NCI-H1417 treated with DMSO at 0.1 percent for 48 hours (cell line): ENCODE measurements at regions not wholly inside any gene's neighbourhood (a gene's known extent, or its start where the extent isn't known, plus 50 kb on each side); places are given as distances from the start of the nearest gene placed in this dataset.

Source experiments
- DNase-seq: peaks from one replicate; lab custom pipeline; 2025; lab: John Stamatoyannopoulos, UW

DNA sequence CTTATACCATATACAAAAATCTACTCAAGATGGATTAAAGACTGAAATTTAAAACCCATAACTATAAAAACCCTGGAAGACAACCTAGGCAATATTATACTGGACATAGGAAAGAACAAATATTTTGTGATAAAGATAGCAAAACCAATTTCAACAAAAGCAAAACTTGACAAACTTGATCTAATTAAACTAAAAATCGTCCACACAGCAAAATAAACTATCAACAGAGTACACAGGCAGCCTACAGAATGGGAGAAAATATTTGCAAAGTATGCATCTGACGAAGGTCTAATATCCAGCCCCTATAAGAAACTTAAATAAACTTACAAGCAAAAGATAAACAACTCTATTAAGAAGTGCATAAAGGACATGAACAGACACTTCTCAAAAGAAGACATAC, 240.1 kb downstream of the HGF start:
- DNase-seq: no peak

DNA sequence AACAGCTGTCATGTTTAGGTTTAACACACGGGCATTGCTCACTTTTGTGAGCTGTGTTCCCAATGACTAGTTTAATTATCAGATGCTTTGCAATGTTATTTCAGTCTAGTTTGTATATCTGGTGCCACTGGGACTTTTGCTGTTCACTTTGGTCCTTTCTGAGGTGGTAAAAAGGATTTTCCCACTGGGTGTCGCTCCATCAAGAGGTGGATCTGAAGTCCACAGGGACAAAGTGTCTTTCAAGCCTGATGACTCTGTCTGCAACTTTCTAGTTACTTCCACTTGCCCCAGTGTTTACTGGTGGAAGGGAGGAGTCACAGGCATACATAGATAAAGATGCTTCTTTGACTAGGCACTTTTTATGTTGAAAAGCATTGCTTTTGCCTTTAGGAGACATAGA, 242.2 kb downstream of the HGF start:
- no peak for DNase-seq

DNA sequence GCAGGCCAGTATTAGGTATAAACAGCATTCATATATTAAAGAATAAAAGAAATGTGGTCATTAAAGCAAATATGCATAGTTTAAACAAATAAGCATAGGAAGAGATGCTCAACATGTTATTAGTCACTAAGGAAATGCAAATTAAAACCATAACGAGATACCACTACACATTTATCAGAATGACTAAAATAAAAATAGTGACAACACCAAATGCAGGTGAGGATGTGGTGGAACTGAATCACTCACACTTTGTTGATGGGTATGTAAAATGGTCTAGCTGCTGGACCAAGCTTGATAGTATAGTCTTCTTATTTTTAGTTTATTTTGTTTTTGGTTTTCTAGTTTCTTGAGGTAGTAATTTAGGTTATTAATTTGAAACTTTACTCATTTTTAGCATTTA, 242.9 kb downstream of the HGF start:
- DNase-seq: no peak

DNA sequence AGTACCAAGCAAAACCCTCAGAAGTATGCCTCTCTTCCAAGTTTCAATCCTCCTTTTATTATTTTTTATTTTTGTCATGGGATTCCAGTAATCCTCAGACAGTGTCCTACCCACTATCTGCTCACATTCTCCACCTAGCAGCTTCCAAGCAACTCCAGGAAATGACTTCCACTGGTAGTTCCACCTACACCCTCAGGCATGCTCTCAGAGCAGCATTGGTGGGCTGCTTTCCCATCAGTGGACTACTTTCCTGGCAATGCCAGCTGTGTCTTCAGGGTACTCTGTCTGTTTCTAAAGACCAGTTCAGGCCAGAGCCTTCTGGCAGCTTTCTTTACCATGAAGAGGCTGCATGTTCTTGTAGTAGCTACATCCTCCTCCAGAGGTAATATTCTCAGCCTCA, 244.0 kb downstream of the HGF start:
- no peak for DNase-seq

- no peak for DNase-seq
Measured at GRCh38 chr7:81519886-81520285, 250.0 kb downstream of the HGF start.

- DNase-seq: no peak
Measured at GRCh38 chr7:81516898-81517297, 252.9 kb downstream of the HGF start.

DNA sequence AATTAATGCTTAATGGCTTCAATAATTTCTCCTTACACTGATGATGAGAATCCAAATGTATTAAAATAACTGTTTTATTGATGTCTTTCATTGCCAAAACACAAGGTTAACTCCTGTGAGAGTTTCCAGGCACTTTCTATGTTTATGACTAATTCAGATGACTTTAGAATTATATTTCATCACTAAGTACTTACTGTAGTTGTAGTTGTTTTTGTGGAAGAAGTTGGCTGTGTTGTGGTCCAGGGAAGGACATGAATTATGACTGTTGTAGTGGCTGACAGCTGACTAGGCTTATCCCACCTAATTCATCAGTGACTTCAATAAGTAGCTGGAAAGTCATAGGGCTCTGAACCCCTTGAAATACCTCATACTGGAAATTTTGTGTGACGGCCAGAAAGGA, 254.8 kb downstream of the HGF start:
- no peak for DNase-seq

DNA sequence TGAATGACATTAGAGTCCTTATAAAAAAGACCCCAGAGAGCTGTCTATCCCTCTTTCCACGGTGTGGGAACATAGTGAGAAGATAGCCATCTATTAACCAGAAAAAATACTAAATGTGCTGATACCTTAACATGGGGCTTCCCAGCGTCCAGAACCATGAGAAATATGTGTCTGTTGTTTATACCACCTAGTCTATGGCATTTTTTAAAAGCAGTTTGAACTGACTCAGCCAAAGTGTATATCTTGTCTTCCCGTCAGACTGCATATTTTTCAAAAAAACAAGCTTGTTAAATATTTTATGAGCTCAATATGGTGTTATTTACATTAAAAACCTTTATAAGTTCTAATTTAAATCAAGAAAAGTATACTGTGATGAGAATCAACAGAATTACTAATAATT, 255.3 kb downstream of the HGF start:
- DNase-seq: no peak

- DNase-seq: no peak
Measured at GRCh38 chr7:81510122-81510521, 259.7 kb downstream of the HGF start.

GRCh38 chr7:81507221-81507620, 262.6 kb downstream of the HGF start:
- no peak for DNase-seq

- DNase-seq: no peak
Measured at GRCh38 chr7:81506609-81507008, 263.2 kb downstream of the HGF start.

- DNase-seq: no peak
Measured at GRCh38 chr7:81503771-81504170, 266.1 kb downstream of the HGF start.

DNA sequence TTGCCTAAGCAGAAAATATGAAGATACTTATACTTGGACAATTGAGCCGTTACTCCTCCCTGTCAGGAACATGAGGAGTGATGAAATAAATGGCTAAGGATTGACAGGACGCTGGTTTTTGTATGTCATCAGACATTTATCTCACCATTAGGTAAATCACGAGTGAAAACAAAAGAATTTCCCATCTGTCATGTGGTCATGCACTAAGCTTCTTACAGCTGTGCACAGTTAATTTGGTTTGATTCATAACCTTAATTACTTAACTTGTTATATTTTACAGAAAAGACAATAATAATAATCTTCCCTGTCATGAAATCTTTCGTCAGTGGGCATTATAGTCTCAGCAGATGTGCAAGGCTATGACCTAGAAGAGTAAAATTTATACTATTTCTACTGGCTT, 266.5 kb downstream of the HGF start:
- DNase-seq: no peak

DNA sequence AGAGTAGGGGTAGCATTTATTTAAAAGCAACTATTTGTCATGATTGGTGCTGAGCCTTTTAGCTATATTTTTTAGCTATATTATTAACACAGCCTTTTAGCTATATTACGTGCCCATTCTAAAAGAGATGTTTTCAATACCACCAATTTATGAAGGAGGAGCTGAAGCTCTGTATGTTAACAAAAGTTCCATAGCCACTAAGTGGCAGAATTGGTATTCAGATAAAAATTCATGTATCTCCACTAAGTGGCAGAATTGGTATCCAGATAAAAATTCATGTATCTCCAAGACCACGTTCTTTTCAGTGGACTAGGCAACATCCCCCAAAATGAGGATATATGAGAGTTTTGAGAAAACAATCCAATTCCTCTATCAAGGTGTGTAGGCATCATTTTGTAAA, 268.6 kb downstream of the HGF start:
- DNase-seq: no peak

DNA sequence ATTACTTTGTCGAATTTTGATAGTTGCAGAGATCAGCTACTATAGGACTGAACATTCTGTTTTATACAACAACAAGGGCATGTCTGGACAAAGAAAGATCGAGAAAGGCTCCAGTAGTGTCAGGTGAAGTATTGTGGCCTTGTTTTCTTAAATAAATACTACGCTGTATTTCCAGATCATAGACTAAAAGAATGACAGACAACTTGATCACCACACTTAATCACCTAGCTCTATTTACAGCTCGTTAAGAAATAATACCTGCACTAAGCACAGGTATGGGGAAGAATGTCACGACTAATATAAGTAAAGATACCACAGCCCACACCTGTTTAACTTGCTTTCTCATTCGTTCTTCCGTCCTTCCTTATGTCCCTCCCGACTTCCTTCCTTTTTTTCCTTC, 269.2 kb downstream of the HGF start:
- DNase-seq: no peak

GRCh38 chr7:81499262-81500116, 270.4 kb downstream of the HGF start:
- DNase-seq: peak; percentile 57

GRCh38 chr7:81498176-81498575, 271.7 kb downstream of the HGF start:
- DNase-seq: no peak

- no peak for DNase-seq
Measured at GRCh38 chr7:81492910-81493309, 276.9 kb downstream of the HGF start.

- DNase-seq: no peak
Measured at GRCh38 chr7:81492240-81492639, 277.6 kb downstream of the HGF start.

DNA sequence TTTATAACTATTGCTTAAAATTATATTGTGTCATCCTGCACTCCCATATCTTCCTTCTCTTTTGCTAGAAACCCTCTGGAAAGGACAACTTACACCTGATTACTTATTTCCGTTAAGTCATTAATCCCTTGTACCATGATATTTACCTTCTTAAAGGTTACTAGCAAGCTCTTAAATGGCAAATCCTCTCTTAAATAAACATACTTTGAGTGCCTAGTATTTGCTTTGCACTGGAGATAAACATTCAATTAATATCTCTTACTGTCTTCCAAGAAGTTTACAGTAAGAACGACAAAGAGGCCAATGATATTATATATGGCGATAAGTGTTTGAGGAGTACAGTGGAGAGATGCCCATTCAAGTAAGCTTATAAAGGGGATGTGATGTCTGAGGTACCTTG, 278.3 kb downstream of the HGF start:
- no peak for DNase-seq

DNA sequence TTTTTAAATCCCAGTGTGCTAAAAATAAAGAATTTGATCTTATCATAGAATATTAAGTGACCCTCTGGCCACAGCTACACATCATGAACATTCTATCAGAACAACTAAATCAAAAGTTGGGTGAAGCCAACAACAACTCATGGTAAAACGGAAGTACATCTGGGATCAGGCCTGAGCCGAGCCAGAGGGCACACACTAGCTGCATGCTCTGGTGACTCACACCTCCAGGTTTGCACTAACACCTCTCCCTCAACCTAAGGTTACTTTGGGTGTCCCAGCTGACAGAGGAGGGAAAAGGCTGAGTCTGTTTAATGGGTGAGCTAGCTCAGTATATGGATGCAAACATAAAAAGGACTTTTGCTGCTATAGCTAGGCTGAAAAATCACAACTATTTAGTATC, 281.6 kb downstream of the HGF start:
- no peak for DNase-seq

GRCh38 chr7:81487516-81487915, 282.3 kb downstream of the HGF start:
- no peak for DNase-seq

- no peak for DNase-seq
Measured at GRCh38 chr7:81484261-81484660, 285.6 kb downstream of the HGF start.

DNA sequence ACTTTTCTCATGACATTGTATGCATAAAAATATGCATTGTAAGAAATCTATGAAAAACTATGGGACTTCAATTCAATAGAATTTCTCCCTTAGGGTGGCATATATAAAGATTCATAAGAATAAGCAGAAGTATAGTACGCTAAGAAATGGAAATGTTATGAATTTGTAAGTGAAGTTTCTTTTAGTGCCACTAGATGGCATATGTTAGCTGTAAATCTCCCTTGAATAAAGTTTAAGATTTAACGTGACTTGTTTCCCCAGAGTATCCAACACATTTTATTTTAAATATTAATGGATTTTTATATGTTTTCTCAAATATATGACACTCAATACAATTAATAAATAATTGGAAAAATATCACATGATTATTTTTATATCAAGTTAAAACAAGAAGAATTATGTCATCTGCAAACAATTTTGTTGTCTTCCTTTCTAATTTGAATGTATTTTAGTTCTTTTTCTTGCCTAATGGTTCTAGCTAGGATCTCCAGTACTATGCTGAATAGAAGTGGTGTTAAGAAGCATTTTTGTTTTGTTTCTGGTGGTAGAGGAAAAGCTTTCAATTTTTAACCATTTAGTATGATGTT, 287.2 kb downstream of the HGF start:
- peak; percentile 45 for DNase-seq
